GM12875 (cell line): ENCODE measurements at regions not wholly inside any gene's neighbourhood (a gene's known extent, or its start where the extent isn't known, plus 50 kb on each side); places are given as distances from the start of the nearest gene placed in this dataset.

Experiments
- H3K4me3 ChIP-seq: one replicate; pipeline ENCODE4 v1.5.1; 2011; ENCODE audit warnings: low read depth, low read length, control low read depth
- TF ChIP-seq, protein P1 (sequence below): IDR thresholded peaks from 2 replicates; pipeline ENCODE4 v1.5.1; 2011; ENCODE audit warnings: low read depth, mild to moderate bottlenecking, control low read depth, inconsistent platforms, low read length, moderate library complexity, borderline replicate concordance; ENCODE audit not compliant: insufficient read depth

- TF ChIP-seq, protein P1, sequence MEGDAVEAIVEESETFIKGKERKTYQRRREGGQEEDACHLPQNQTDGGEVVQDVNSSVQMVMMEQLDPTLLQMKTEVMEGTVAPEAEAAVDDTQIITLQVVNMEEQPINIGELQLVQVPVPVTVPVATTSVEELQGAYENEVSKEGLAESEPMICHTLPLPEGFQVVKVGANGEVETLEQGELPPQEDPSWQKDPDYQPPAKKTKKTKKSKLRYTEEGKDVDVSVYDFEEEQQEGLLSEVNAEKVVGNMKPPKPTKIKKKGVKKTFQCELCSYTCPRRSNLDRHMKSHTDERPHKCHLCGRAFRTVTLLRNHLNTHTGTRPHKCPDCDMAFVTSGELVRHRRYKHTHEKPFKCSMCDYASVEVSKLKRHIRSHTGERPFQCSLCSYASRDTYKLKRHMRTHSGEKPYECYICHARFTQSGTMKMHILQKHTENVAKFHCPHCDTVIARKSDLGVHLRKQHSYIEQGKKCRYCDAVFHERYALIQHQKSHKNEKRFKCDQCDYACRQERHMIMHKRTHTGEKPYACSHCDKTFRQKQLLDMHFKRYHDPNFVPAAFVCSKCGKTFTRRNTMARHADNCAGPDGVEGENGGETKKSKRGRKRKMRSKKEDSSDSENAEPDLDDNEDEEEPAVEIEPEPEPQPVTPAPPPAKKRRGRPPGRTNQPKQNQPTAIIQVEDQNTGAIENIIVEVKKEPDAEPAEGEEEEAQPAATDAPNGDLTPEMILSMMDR, result no peak
Observed at GRCh38 chr13:84683448-84683847, 801.2 kb upstream of the SLITRK1 start.

GRCh38 chr13:84677836-84678235 lies 795.6 kb upstream of the SLITRK1 start:
- no peak overlapping the region for H3K4me3 ChIP-seq
- TF ChIP-seq, protein P1, result no peak

More at GRCh38 chr13:84683448-84683847, 801.2 kb upstream of the SLITRK1 start:
- no peak overlapping the region for H3K4me3 ChIP-seq

- TF ChIP-seq, protein P1, result no peak
- no peak overlapping the region for H3K4me3 ChIP-seq
Observed at GRCh38 chr13:84672616-84673015, 790.3 kb upstream of the SLITRK1 start.

DNA sequence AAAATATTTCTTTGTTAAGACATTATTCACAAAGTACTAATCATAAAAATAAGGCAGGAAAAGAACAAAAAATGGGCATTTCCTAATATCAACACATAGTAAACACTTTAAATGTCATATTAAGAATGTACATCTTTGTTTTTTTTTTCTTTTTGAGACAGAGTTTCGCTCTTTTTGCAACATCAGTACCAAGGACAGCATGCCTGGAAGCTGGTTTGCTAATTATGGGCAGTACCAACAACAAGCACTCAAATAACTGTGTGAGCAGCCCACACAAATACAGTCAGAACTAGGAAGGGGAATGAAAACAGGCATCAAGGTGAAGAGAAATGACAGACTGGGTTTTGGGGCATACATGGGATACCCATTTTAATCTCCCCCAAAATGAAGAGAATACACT lies 788.0 kb upstream of the SLITRK1 start:
- H3K4me3 ChIP-seq, result no peak overlapping the region
- TF ChIP-seq, protein P1, result no peak

GRCh38 chr13:84668637-84669036 lies 786.4 kb upstream of the SLITRK1 start:
- TF ChIP-seq, protein P1, result no peak
- no peak overlapping the region for H3K4me3 ChIP-seq

DNA sequence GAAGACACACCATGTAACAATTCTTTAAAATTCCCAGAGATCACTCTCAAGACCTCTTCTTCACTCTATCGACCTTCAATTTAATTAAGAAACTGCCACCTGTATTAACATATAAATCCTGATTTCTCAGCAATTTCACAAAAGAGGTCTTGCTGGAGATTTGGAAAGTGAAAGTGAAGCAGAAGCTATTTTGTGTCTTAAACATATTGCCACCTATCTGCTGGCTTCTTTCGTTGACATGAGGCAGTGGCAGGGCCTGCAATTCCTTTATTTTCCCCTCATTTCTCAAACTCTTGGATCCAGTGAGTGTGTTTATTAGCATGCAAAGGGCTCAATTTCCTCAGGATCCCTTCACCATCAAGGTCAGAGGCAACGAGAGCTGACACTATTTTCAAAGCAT lies 780.2 kb upstream of the SLITRK1 start:
- H3K4me3 ChIP-seq, result no peak overlapping the region
- TF ChIP-seq, protein P1, result no peak

GRCh38 chr13:84661718-84662117 lies 779.4 kb upstream of the SLITRK1 start:
- TF ChIP-seq, protein P1, result no peak
- no peak overlapping the region for H3K4me3 ChIP-seq
